Gastrocnemius medialis (tissue), 4 donors: ENCODE measurements at regions not wholly inside any gene's neighbourhood (a gene's known extent, or its start where the extent isn't known, plus 50 kb on each side); places are given as distances from the start of the nearest gene placed in this dataset.

Source experiments
- ATAC-seq, 2 donors: fragments of 150-250 bp; one replicate each; pipeline ENCODE4 v1.9.1; 2016
- DNase-seq, 2 donors: peaks; one replicate each; pipeline ENCODE4 v3.0.0-alpha.2; 2019
- H3K27ac ChIP-seq, 4 donors: fragments of 200-600 bp; sonication (generic); 1 replicate in 1 of 4; 2 replicates in 3 of 4; pipeline ENCODE4 v1.5.1; 2016 to 2018; ENCODE audit warnings: mild to moderate bottlenecking in 2 of 4, moderate library complexity in 1 of 4
- H3K27me3 ChIP-seq, 3 donors: fragments of 200-600 bp; sonication (generic) in 2 of 3; 1 replicate in 1 of 3; 2 replicates in 2 of 3; pipeline versions ENCODE4 v1.5.1 to v1.6.0; 2016 to 2019; ENCODE audit warnings: mild to moderate bottlenecking in 1 of 3, moderate library complexity in 1 of 3
- H3K36me3 ChIP-seq, 2 donors: fragments of 200-600 bp; sonication (generic) in 1 of 2; one replicate each; pipeline ENCODE4 v1.5.1; 2017 to 2018
- H3K4me1 ChIP-seq, 2 donors: fragments of 200-600 bp; sonication (generic) in 1 of 2; one replicate each; pipeline ENCODE4 v1.5.1; 2016 to 2017; ENCODE audit warnings: mild to moderate bottlenecking in 2 of 2
- H3K4me3 ChIP-seq, 4 donors: fragments of 200-600 bp; sonication (generic) in 3 of 4; 1 replicate in 1 of 4; 2 replicates in 3 of 4; pipeline ENCODE4 v1.5.1; 2016 to 2019; ENCODE audit warnings: mild to moderate bottlenecking in 2 of 4
- H3K9me3 ChIP-seq, 3 donors: fragments of 200-600 bp; sonication (generic) in 2 of 3; 1 replicate in 1 of 3; 2 replicates in 2 of 3; pipeline ENCODE4 v1.5.1; 2016 to 2019
- POLR2A ChIP-seq, 2 donors: fragments of 450-650 bp; IDR thresholded peaks; one replicate each; pipeline ENCODE4 v1.6.1; 2017; ENCODE audit warnings: antibody characterized with exemption in 2 of 2, mild to moderate bottlenecking in 2 of 2, moderate library complexity in 2 of 2
- in situ Hi-C, 4 donors: fragments of 200-750 bp; cut with MboI; loops; one replicate each; pipeline versions ENCODE4 v1.15.0 to v1.8.0; 2017; ENCODE audit warnings: low sequenced_read_pairs in 4 of 4
- intact Hi-C: fragments of 100-400 bp; cut with DNase I; formaldehyde crosslinking; loops from one replicate; pipeline ENCODE4 v1.15.1; 2023; ENCODE audit warnings: low total_unique reads
- TF ChIP-seq, protein P1 (sequence below), 5 experiments: fragments of 450-650 bp in 3 of 5; fragments of 200-600 bp in 2 of 5; sonication (generic) in 2 of 5; IDR thresholded peaks in 4 of 5; conservative IDR thresholded peaks in 1 of 5; 1 replicate in 4 of 5; 2 replicates in 1 of 5; pipeline ENCODE4 v1.5.1; 2016 to 2019; ENCODE audit warnings: antibody characterized with exemption in 5 of 5, mild to moderate bottlenecking in 3 of 5, moderate library complexity in 3 of 5

- in situ Hi-C loops = no loop called here
- intact Hi-C loops = no loop called here
- H3K27me3 ChIP-seq = no peaks in the 10 kb centered on the region
These were observed 160.6 kb downstream of the IBTK start for GRCh38 chr6:82086944-82087343.

GRCh38 chr6:82085701-82086100 is 161.8 kb downstream of the IBTK start:
- TF ChIP-seq, protein P1, sequence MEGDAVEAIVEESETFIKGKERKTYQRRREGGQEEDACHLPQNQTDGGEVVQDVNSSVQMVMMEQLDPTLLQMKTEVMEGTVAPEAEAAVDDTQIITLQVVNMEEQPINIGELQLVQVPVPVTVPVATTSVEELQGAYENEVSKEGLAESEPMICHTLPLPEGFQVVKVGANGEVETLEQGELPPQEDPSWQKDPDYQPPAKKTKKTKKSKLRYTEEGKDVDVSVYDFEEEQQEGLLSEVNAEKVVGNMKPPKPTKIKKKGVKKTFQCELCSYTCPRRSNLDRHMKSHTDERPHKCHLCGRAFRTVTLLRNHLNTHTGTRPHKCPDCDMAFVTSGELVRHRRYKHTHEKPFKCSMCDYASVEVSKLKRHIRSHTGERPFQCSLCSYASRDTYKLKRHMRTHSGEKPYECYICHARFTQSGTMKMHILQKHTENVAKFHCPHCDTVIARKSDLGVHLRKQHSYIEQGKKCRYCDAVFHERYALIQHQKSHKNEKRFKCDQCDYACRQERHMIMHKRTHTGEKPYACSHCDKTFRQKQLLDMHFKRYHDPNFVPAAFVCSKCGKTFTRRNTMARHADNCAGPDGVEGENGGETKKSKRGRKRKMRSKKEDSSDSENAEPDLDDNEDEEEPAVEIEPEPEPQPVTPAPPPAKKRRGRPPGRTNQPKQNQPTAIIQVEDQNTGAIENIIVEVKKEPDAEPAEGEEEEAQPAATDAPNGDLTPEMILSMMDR (IDR thresholded peaks at IDR 0.05 in 4 of 5, conservative IDR thresholded peaks at IDR 0.05 in 1 of 5) = no peak
- TF ChIP-seq POLR2A (IDR thresholded peaks at IDR 0.05) = no peak
- ATAC-seq = no peak
- intact Hi-C loops = no loop called here
- no peak for DNase-seq
- no peaks in the 10 kb centered on the region for H3K9me3 ChIP-seq
- H3K4me1 ChIP-seq = no peaks in the 10 kb centered on the region
- no peak overlapping the region for H3K27ac ChIP-seq
- H3K27me3 ChIP-seq = no peaks in the 10 kb centered on the region
- H3K36me3 ChIP-seq = no peaks in the 10 kb centered on the region
- no peak overlapping the region for H3K4me3 ChIP-seq
- in situ Hi-C loops = no loop called here

More at GRCh38 chr6:82086944-82087343, 160.6 kb downstream of the IBTK start:
- no peak for TF ChIP-seq POLR2A (IDR thresholded peaks at IDR 0.05)
- Histone ChIP-seq H3K36me3 (no peaks in the 10 kb centered on the region), H3K27ac (no peak overlapping the region), H3K4me3 (no peak overlapping the region), H3K4me1 (no peaks in the 10 kb centered on the region), H3K9me3 (no peaks in the 10 kb centered on the region)
- no peak for ATAC-seq
- DNase-seq = no peak

GRCh38 chr6:82084324-82084920 is 163.1 kb downstream of the IBTK start:
- in situ Hi-C loops (no loop called here), intact Hi-C loops (no loop called here)
- H3K9me3 ChIP-seq = no peaks in the 10 kb centered on the region
- no peak overlapping the region for H3K27ac ChIP-seq
- DNase-seq (no peak), ATAC-seq (no peak)
- H3K36me3 ChIP-seq = no peaks in the 10 kb centered on the region
- H3K4me3 ChIP-seq = no peak overlapping the region
- no peaks in the 10 kb centered on the region for H3K4me1 ChIP-seq
- TF ChIP-seq POLR2A (IDR thresholded peaks at IDR 0.05) = no peak
- TF ChIP-seq, protein P1 (IDR thresholded peaks at IDR 0.05 in 4 of 5, conservative IDR thresholded peaks at IDR 0.05 in 1 of 5) = no peak
- H3K27me3 ChIP-seq = no peaks in the 10 kb centered on the region

DNA sequence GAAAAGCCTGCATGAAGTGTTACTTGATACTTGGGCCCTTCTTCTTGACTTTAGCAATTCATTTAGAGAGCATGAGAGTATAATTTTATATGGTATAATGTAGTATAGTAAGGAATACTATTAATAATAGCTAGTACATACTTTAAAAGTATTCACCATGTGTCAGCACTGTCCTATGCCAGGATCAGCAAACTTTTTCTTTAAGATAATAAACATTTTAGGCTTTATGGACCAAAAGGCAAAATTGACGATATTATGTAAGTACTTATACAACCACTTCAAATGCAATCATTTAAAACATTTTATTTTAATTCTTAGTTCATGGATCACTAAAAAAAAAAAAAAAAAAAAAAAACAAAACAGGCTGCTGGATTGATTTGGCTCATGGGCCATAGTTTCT is 163.9 kb downstream of the IBTK start:
- Histone ChIP-seq H3K9me3 (no peaks in the 10 kb centered on the region), H3K27me3 (no peaks in the 10 kb centered on the region), H3K27ac (no peak overlapping the region), H3K4me3 (no peak overlapping the region), H3K4me1 (no peaks in the 10 kb centered on the region), H3K36me3 (no peaks in the 10 kb centered on the region)
- DNase-seq = no peak
- no peak for ATAC-seq
- in situ Hi-C loops = no loop called here
- intact Hi-C loops = no loop called here
- TF ChIP-seq, protein P1 (IDR thresholded peaks at IDR 0.05 in 4 of 5, conservative IDR thresholded peaks at IDR 0.05 in 1 of 5) = no peak
- TF ChIP-seq POLR2A (IDR thresholded peaks at IDR 0.05) = no peak

DNA sequence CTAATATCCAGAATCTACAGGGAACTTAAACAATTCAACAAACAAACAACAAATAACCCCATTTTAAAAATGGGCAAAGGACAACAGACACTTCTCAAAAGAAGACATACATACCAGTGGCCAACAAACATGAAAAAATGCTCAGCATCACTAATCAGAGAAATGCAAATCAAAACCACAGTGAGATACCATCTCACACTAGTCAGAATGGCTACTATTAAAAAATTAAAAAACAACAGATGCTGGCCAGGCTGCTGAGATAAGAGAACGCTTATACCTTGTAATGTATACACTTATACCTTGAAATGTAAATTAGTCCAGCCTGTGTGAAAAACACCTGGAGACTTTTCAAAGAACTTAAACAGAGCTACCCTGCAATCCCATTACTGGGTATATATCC is 166.8 kb downstream of the IBTK start:
- no peaks in the 10 kb centered on the region for H3K9me3 ChIP-seq
- in situ Hi-C loops (no loop called here), intact Hi-C loops (no loop called here)
- H3K27ac ChIP-seq = no peak overlapping the region
- no peak overlapping the region for H3K4me3 ChIP-seq
- DNase-seq (no peak), ATAC-seq (no peak)
- no peaks in the 10 kb centered on the region for H3K4me1 ChIP-seq
- no peaks in the 10 kb centered on the region for H3K27me3 ChIP-seq
- H3K36me3 ChIP-seq = no peaks in the 10 kb centered on the region
- TF ChIP-seq, protein P1 (IDR thresholded peaks at IDR 0.05 in 4 of 5, conservative IDR thresholded peaks at IDR 0.05 in 1 of 5) = no peak
- no peak for TF ChIP-seq POLR2A (IDR thresholded peaks at IDR 0.05)
